HEK293 (cell line): ENCODE measurements at regions not wholly inside any gene's neighbourhood (a gene's known extent, or its start where the extent isn't known, plus 50 kb on each side); places are given as distances from the start of the nearest gene placed in this dataset.

Source experiments
- CTCF ChIA-PET: fragments of 350-600 bp; formaldehyde crosslinking; extraction: SDS; loops from one replicate; lab custom pipeline; 2021; ENCODE audit warnings: antibody characterized with exemption; lab: Yijun Ruan, JAX
- POLR2A ChIA-PET: fragments of 300-600 bp; formaldehyde crosslinking; extraction: SDS; loops from one replicate; lab custom pipeline; 2020; ENCODE audit warnings: antibody characterized with exemption, inconsistent platforms; lab: Yijun Ruan, JAX
- H3K27ac ChIP-seq: fragments of 200-500 bp; sonication (Bioruptor generic); 2 replicates; pipeline ENCODE4 v1.5.1; 2014; ENCODE audit warnings: low read depth, low read length, control low read depth, inconsistent platforms; ENCODE audit errors: extremely low read depth
- H3K36me3 ChIP-seq, 2 experiments: fragments of 200-500 bp in 1 of 2; sonication (Bioruptor generic) in 1 of 2; 1 replicate in 1 of 2; 2 replicates in 1 of 2; pipeline ENCODE4 v1.5.1; 2014 to 2017; ENCODE audit warnings: inconsistent platforms in 2 of 2, low read length in 2 of 2; ENCODE audit not compliant: control insufficient read depth in 2 of 2, insufficient read depth in 1 of 2
- H3K4me1 ChIP-seq: fragments of 200-500 bp; sonication (Bioruptor generic); 2 replicates; pipeline ENCODE4 v1.5.1; 2014; ENCODE audit warnings: mild to moderate bottlenecking, low read length, inconsistent platforms; ENCODE audit not compliant: control insufficient read depth, insufficient read depth
- H3K4me3 ChIP-seq: 2 replicates; pipeline ENCODE4 v1.5.1; 2011; ENCODE audit warnings: low read depth, mild to moderate bottlenecking, control low read depth, low read length, moderate library complexity
- H3K9me3 ChIP-seq: fragments of 200-500 bp; sonication (Bioruptor generic); 2 replicates; pipeline ENCODE4 v1.5.1; 2014; ENCODE audit warnings: low read depth, low read length, inconsistent platforms; ENCODE audit not compliant: control insufficient read depth, insufficient read depth
- EGR2 ChIP-seq: fragments of 450-650 bp; formaldehyde crosslinking; IDR thresholded peaks from 2 replicates; pipeline ENCODE4 v1.5.1; 2016; ENCODE audit warnings: low read depth, missing biosample characterization, missing genetic modification characterization
- KLF17 ChIP-seq: fragments of 450-650 bp; formaldehyde crosslinking; IDR thresholded peaks from 2 replicates; pipeline ENCODE4 v1.5.1; 2016; ENCODE audit warnings: missing biosample characterization, missing genetic modification characterization
- OSR2 ChIP-seq: fragments of 450-650 bp; formaldehyde crosslinking; IDR thresholded peaks from 2 replicates; pipeline ENCODE4 v1.5.1; 2016; ENCODE audit warnings: missing biosample characterization, missing genetic modification characterization
- PRDM10 ChIP-seq: fragments of 450-650 bp; formaldehyde crosslinking; IDR thresholded peaks from 2 replicates; pipeline ENCODE4 v1.5.1; 2016; ENCODE audit warnings: missing biosample characterization, missing genetic modification characterization
- SP2 ChIP-seq: fragments of 450-650 bp; formaldehyde crosslinking; IDR thresholded peaks from 2 replicates; pipeline ENCODE4 v1.5.1; 2016; ENCODE audit warnings: missing biosample characterization, missing genetic modification characterization
- ZBTB17 ChIP-seq: fragments of 450-650 bp; formaldehyde crosslinking; IDR thresholded peaks from 2 replicates; pipeline ENCODE4 v1.5.1; 2016; ENCODE audit warnings: missing biosample characterization, missing genetic modification characterization
- ZBTB26 ChIP-seq: fragments of 450-650 bp; formaldehyde crosslinking; optimal IDR thresholded peaks from 2 replicates; pipeline ENCODE3; 2016; ENCODE audit warnings: missing biosample characterization, mild to moderate bottlenecking, missing genetic modification characterization
- ZFHX2 ChIP-seq: fragments of 450-650 bp; formaldehyde crosslinking; conservative IDR thresholded peaks from 2 replicates; pipeline ENCODE4 v1.5.1; 2016; ENCODE audit warnings: missing biosample characterization, missing genetic modification characterization
- ZNF155 ChIP-seq: fragments of 450-650 bp; formaldehyde crosslinking; IDR thresholded peaks from 2 replicates; pipeline ENCODE4 v1.5.1; 2016; ENCODE audit warnings: missing biosample characterization, missing genetic modification characterization
- ZNF292 ChIP-seq: fragments of 450-650 bp; formaldehyde crosslinking; IDR thresholded peaks from 2 replicates; pipeline ENCODE4 v1.5.1; 2016; ENCODE audit warnings: low read depth, missing biosample characterization, missing genetic modification characterization, borderline replicate concordance
- ZNF366 ChIP-seq: fragments of 450-650 bp; formaldehyde crosslinking; conservative IDR thresholded peaks from 2 replicates; pipeline ENCODE4 v1.5.1; 2016; ENCODE audit warnings: missing biosample characterization, missing genetic modification characterization
- ZNF416 ChIP-seq: fragments of 450-650 bp; formaldehyde crosslinking; IDR thresholded peaks from 2 replicates; pipeline ENCODE4 v1.5.1; 2016; ENCODE audit warnings: missing biosample characterization, missing genetic modification characterization
- ZNF510 ChIP-seq: fragments of 450-650 bp; formaldehyde crosslinking; IDR thresholded peaks from 2 replicates; pipeline ENCODE4 v1.5.1; 2018; ENCODE audit warnings: mild to moderate bottlenecking, missing genetic modification characterization, missing biosample characterization; ENCODE audit not compliant: insufficient replicate concordance
- ZNF530 ChIP-seq: fragments of 450-650 bp; formaldehyde crosslinking; IDR thresholded peaks from 2 replicates; pipeline ENCODE4 v1.5.1; 2016; ENCODE audit warnings: low read depth, missing biosample characterization, missing genetic modification characterization
- ZNF549 ChIP-seq: fragments of 450-650 bp; IDR thresholded peaks from 2 replicates; pipeline ENCODE4 v1.5.1; 2018; ENCODE audit warnings: missing biosample characterization, missing genetic modification characterization, mild to moderate bottlenecking, inconsistent platforms, moderate library complexity
- ZNF571 ChIP-seq: fragments of 450-650 bp; formaldehyde crosslinking; IDR thresholded peaks from 2 replicates; pipeline ENCODE4 v1.5.0; 2017; ENCODE audit warnings: missing biosample characterization, missing genetic modification characterization
- ZNF600 ChIP-seq: fragments of 450-650 bp; formaldehyde crosslinking; IDR thresholded peaks from 2 replicates; pipeline ENCODE4 v1.5.1; 2016; ENCODE audit warnings: missing biosample characterization, missing genetic modification characterization
- ZNF639 ChIP-seq: fragments of 450-650 bp; formaldehyde crosslinking; IDR thresholded peaks from 2 replicates; pipeline ENCODE4 v1.5.1; 2016; ENCODE audit warnings: missing biosample characterization, missing genetic modification characterization
- ZNF677 ChIP-seq: fragments of 450-650 bp; IDR thresholded peaks from 2 replicates; pipeline ENCODE4 v1.5.0; 2018; ENCODE audit warnings: missing biosample characterization, mild to moderate bottlenecking, missing genetic modification characterization, moderate library complexity
- ZNF704 ChIP-seq: fragments of 450-650 bp; formaldehyde crosslinking; IDR thresholded peaks from 2 replicates; pipeline ENCODE4 v1.5.1; 2016; ENCODE audit warnings: missing biosample characterization, missing genetic modification characterization
- ZNF792 ChIP-seq: fragments of 450-650 bp; formaldehyde crosslinking; IDR thresholded peaks from 2 replicates; pipeline ENCODE4 v1.5.1; 2016; ENCODE audit warnings: missing biosample characterization, missing genetic modification characterization

- Histone ChIP-seq H3K4me1 (no peaks in the 10 kb centered on the region), H3K4me3 (no peak overlapping the region), H3K9me3 (no peaks in the 10 kb centered on the region), H3K36me3 (no peaks in the 10 kb centered on the region), H3K27ac (no peak overlapping the region)
- POLR2A ChIA-PET: no interaction called here
- TF ChIP-seq ZNF677 (tag by site-specific recombination) (no peak), SP2 (tag by site-specific recombination) (no peak), KLF17 (tag by site-specific recombination) (no peak), ZNF600 (tag by site-specific recombination) (no peak), ZNF571 (no peak), ZNF704 (no peak), ZNF510 (tag by site-specific recombination) (no peak), ZNF292 (no peak), OSR2 (tag by site-specific recombination) (no peak), ZNF639 (no peak), ZNF530 (tag by site-specific recombination) (no peak), ZBTB17 (no peak), ZNF549 (no peak), ZNF155 (tag by site-specific recombination) (no peak), ZNF792 (tag by site-specific recombination) (no peak)
- CTCF ChIA-PET: no interaction called here
Measured at GRCh38 chr11:70857894-70858293, 394.5 kb downstream of the SHANK2 start.

GRCh38 chr11:70859180-70859579 is 393.2 kb downstream of the SHANK2 start:
- TF ChIP-seq ZFHX2 (tag by site-specific recombination) (peak; percentile 40; the same call in 1 of the 2 replicates), ZNF366 (tag by site-specific recombination) (peak; percentile 51; the same call in 1 of the 2 replicates), ZBTB17 (peak; percentile 42; the same call in 1 of the 2 replicates), PRDM10 (tag by site-specific recombination) (no peak), ZNF416 (tag by site-specific recombination) (no peak), EGR2 (tag by site-specific recombination) (peak; percentile 86), ZBTB26 (no peak)
- ChIA-PET CTCF (no interaction called here), POLR2A (no interaction called here)
- Histone ChIP-seq H3K4me3 (no peak overlapping the region), H3K36me3 (no peaks in the 10 kb centered on the region), H3K4me1 (no peaks in the 10 kb centered on the region), H3K9me3 (no peaks in the 10 kb centered on the region), H3K27ac (no peak overlapping the region)
